ENCODE measurements at regions not wholly inside any gene's neighbourhood (a gene's known extent, or its start where the extent isn't known, plus 50 kb on each side); places are given as distances from the start of the nearest gene placed in this dataset.

- peak; percentile 48 for DNase-seq (ENCODE audit: extremely low spot score, unreplicated experiment)
- no peaks in the 10 kb centered on the region for H3K9me3 Mint-ChIP-seq
- H3K27me3 Mint-ChIP-seq: no peaks in the 10 kb centered on the region
- no peak overlapping the region for H3K4me3 Mint-ChIP-seq
- TF ChIP-seq, protein P1, sequence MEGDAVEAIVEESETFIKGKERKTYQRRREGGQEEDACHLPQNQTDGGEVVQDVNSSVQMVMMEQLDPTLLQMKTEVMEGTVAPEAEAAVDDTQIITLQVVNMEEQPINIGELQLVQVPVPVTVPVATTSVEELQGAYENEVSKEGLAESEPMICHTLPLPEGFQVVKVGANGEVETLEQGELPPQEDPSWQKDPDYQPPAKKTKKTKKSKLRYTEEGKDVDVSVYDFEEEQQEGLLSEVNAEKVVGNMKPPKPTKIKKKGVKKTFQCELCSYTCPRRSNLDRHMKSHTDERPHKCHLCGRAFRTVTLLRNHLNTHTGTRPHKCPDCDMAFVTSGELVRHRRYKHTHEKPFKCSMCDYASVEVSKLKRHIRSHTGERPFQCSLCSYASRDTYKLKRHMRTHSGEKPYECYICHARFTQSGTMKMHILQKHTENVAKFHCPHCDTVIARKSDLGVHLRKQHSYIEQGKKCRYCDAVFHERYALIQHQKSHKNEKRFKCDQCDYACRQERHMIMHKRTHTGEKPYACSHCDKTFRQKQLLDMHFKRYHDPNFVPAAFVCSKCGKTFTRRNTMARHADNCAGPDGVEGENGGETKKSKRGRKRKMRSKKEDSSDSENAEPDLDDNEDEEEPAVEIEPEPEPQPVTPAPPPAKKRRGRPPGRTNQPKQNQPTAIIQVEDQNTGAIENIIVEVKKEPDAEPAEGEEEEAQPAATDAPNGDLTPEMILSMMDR (conservative IDR thresholded peaks at IDR 0.05): no peak
- H3K4me1 Mint-ChIP-seq (ENCODE audit: unreplicated experiment): no peaks in the 10 kb centered on the region
- H3K36me3 Mint-ChIP-seq: no peaks in the 10 kb centered on the region
- H3K27ac Mint-ChIP-seq: no peak overlapping the region
Observed at GRCh38 chr11:55172734-55173415, 89.1 kb upstream of the TRIM48 start.
